IMR-90 (cell line): ENCODE measurements at regions not wholly inside any gene's neighbourhood (a gene's known extent, or its start where the extent isn't known, plus 50 kb on each side); places are given as distances from the start of the nearest gene placed in this dataset.

ENCODE experiments used
- ATAC-seq: fragments of 200-7000 bp; cut with Tn5 transposase; 2 replicates; pipeline ENCODE4 v1.9.1; 2020; ENCODE audit warnings: low read depth, mild to moderate bottlenecking, moderate library complexity
- BruUV-seq: library from RNA; stranded (reverse); fragments of 400-500 nt; replicated peaks from 2 replicates; lab custom pipeline; 2021; lab: Mats Ljungman, UMichigan
- CTCF ChIA-PET: fragments of 300-600 bp; formaldehyde crosslinking; extraction: SDS; loops from one replicate; lab custom pipeline; 2021; ENCODE audit warnings: antibody characterized with exemption; lab: Yijun Ruan, JAX
- POLR2A ChIA-PET: fragments of 300-600 bp; sonication (Branson Sonifier 250); formaldehyde crosslinking; loops from one replicate; lab custom pipeline; 2022; ENCODE audit warnings: antibody characterized with exemption; ENCODE audit not compliant: unreplicated experiment; lab: Charles Lee
- DNase-seq: peaks from one replicate; pipeline ENCODE4 v3.0.0; 2013
- H2AFZ ChIP-seq: replicated peaks from 2 replicates; pipeline ENCODE3; 2013; ENCODE audit warnings: low read length, mild to moderate bottlenecking; ENCODE audit not compliant: poor library complexity
- H2AK5ac ChIP-seq: 2 replicates; pipeline ENCODE4 v1.6.1; 2013; ENCODE audit warnings: low read depth, low read length, inconsistent platforms
- H2AK9ac ChIP-seq: replicated peaks from 2 replicates; pipeline ENCODE3; 2013; ENCODE audit warnings: mild to moderate bottlenecking, low read depth, low read length, moderate library complexity; ENCODE audit not compliant: poor library complexity
- H2BK120ac ChIP-seq: 2 replicates; pipeline ENCODE4 v1.6.1; 2013; ENCODE audit warnings: low read depth, low read length, inconsistent platforms
- H2BK15ac ChIP-seq: 3 replicates; pipeline ENCODE4 v1.6.1; 2013; ENCODE audit warnings: low read depth, low read length, inconsistent platforms
- H2BK20ac ChIP-seq: 2 replicates; pipeline ENCODE4 v1.6.1; 2013; ENCODE audit warnings: low read depth, mild to moderate bottlenecking, inconsistent platforms, low read length, moderate library complexity
- H2BK5ac ChIP-seq: 2 replicates; pipeline ENCODE4 v1.6.1; 2013; ENCODE audit warnings: mild to moderate bottlenecking, low read depth, low read length, inconsistent platforms; ENCODE audit not compliant: poor library complexity, severe bottlenecking
- H3K14ac ChIP-seq: replicated peaks from 2 replicates; pipeline ENCODE4 v1.6.1; 2013; ENCODE audit warnings: low read depth, low read length, inconsistent platforms
- H3K18ac ChIP-seq: 2 replicates; pipeline ENCODE4 v1.6.1; 2013; ENCODE audit warnings: low read depth, low read length, control low read depth
- H3K23ac ChIP-seq: 2 replicates; pipeline ENCODE4 v1.6.1; 2013; ENCODE audit warnings: low read depth, low read length, inconsistent platforms
- H3K27ac ChIP-seq: 2 replicates; pipeline ENCODE4 v1.5.1; 2013; ENCODE audit warnings: mild to moderate bottlenecking, control low read depth, low read length; ENCODE audit not compliant: insufficient read depth
- H3K27me3 ChIP-seq: 2 replicates; pipeline ENCODE4 v1.6.1; 2013; ENCODE audit warnings: low read length; ENCODE audit not compliant: control insufficient read depth, insufficient read depth
- H3K36me3 ChIP-seq: 2 replicates; pipeline ENCODE4 v1.6.1; 2013; ENCODE audit warnings: low read length, mixed read lengths; ENCODE audit not compliant: control insufficient read depth, insufficient read depth
- H3K4ac ChIP-seq: 2 replicates; pipeline ENCODE4 v1.6.1; 2013; ENCODE audit warnings: low read depth, low read length, inconsistent platforms
- H3K4me1 ChIP-seq: 2 replicates; pipeline ENCODE4 v1.6.1; 2013; ENCODE audit warnings: low read length, mixed read lengths; ENCODE audit not compliant: control insufficient read depth, insufficient read depth
- H3K4me2 ChIP-seq: 2 replicates; pipeline ENCODE4 v1.6.1; 2013; ENCODE audit warnings: low read depth, mild to moderate bottlenecking, control low read depth, low read length, moderate library complexity
- H3K4me3 ChIP-seq: 2 replicates; pipeline ENCODE4 v1.5.1; 2013; ENCODE audit warnings: low read depth, mild to moderate bottlenecking, control low read depth, low read length, moderate library complexity; ENCODE audit not compliant: insufficient read depth
- H3K56ac ChIP-seq: 2 replicates; pipeline ENCODE4 v1.6.1; 2013; ENCODE audit warnings: low read length, inconsistent platforms; ENCODE audit not compliant: insufficient read depth; ENCODE audit errors: extremely low read depth
- H3K79me1 ChIP-seq, 2 experiments: 2 replicates each; pipeline ENCODE4 v1.6.1; 2013; ENCODE audit warnings: low read length in 2 of 2, inconsistent platforms in 1 of 2, low read depth in 1 of 2
- H3K9ac ChIP-seq: 2 replicates; pipeline ENCODE4 v1.6.1; 2013; ENCODE audit warnings: low read depth, low read length, control low read depth
- H3K9me1 ChIP-seq: 2 replicates; pipeline ENCODE4 v1.6.1; 2013; ENCODE audit warnings: low read length, inconsistent platforms; ENCODE audit not compliant: insufficient read depth
- H3K9me3 ChIP-seq: 2 replicates; pipeline ENCODE4 v1.6.1; 2013; ENCODE audit warnings: low read length; ENCODE audit not compliant: control insufficient read depth, insufficient read depth
- H4K20me1 ChIP-seq: 2 replicates; pipeline ENCODE4 v1.6.1; 2013; ENCODE audit warnings: low read length, inconsistent platforms; ENCODE audit not compliant: insufficient read depth
- H4K5ac ChIP-seq: 2 replicates; pipeline ENCODE4 v1.6.1; 2013; ENCODE audit warnings: mild to moderate bottlenecking, low read depth, low read length, control low read depth
- H4K8ac ChIP-seq, 2 experiments: 2 replicates each; pipeline ENCODE4 v1.6.1; 2013; ENCODE audit warnings: low read depth in 2 of 2, low read length in 2 of 2, control low read depth in 1 of 2, inconsistent platforms in 1 of 2
- H4K91ac ChIP-seq: 2 replicates; pipeline ENCODE4 v1.6.1; 2013; ENCODE audit warnings: low read depth, low read length, inconsistent platforms; ENCODE audit not compliant: insufficient read depth
- BHLHE40 ChIP-seq: fragments of 150-350 bp; IDR thresholded peaks from 2 replicates; pipeline ENCODE4 v1.6.1; 2016; ENCODE audit warnings: mild to moderate bottlenecking, low read depth, low read length
- CEBPB ChIP-seq: IDR thresholded peaks from 2 replicates; pipeline ENCODE4 v1.6.1; 2012; ENCODE audit warnings: low read depth, low read length, improper control_type of control experiment
- CHD1 ChIP-seq: IDR thresholded peaks from 2 replicates; pipeline ENCODE4 v1.6.1; 2012; ENCODE audit warnings: low read depth, low read length, improper control_type of control experiment
- CTCF ChIP-seq: conservative IDR thresholded peaks from 2 replicates; pipeline ENCODE4 v1.5.1; 2012; ENCODE audit warnings: mild to moderate bottlenecking, low read depth, low read length, improper control_type of control experiment
- ELK1 ChIP-seq: fragments of 150-350 bp; IDR thresholded peaks from 2 replicates; pipeline ENCODE4 v1.6.1; 2016; ENCODE audit warnings: low read depth, mild to moderate bottlenecking, low read length, moderate library complexity, borderline replicate concordance
- FOS ChIP-seq: fragments of 150-350 bp; IDR thresholded peaks from 2 replicates; pipeline ENCODE4 v1.6.1; 2016; ENCODE audit warnings: low read depth, low read length
- MAFK ChIP-seq: IDR thresholded peaks from 2 replicates; pipeline ENCODE4 v1.6.1; 2012; ENCODE audit warnings: low read depth, low read length, improper control_type of control experiment
- MAZ ChIP-seq: IDR thresholded peaks from 2 replicates; pipeline ENCODE4 v1.6.1; 2012; ENCODE audit warnings: low read depth, mild to moderate bottlenecking, low read length, improper control_type of control experiment, moderate library complexity, borderline replicate concordance
- MXI1 ChIP-seq: IDR thresholded peaks from 2 replicates; pipeline ENCODE4 v1.6.1; 2012; ENCODE audit warnings: low read depth, mild to moderate bottlenecking, low read length, moderate library complexity, borderline replicate concordance
- NFE2L2 ChIP-seq: fragments of 150-350 bp; IDR thresholded peaks from 2 replicates; pipeline ENCODE4 v1.6.1; 2016; ENCODE audit warnings: low read depth, mild to moderate bottlenecking, low read length
- POLR2A ChIP-seq: IDR thresholded peaks from 2 replicates; pipeline ENCODE4 v1.6.1; 2012; ENCODE audit warnings: mild to moderate bottlenecking, low read depth, low read length
- RAD21 ChIP-seq: IDR thresholded peaks from 2 replicates; pipeline ENCODE4 v1.6.1; 2012; ENCODE audit warnings: low read length, improper control_type of control experiment
- RCOR1 ChIP-seq: IDR thresholded peaks from 2 replicates; pipeline ENCODE4 v1.6.1; 2012; ENCODE audit warnings: mild to moderate bottlenecking, low read length, improper control_type of control experiment; ENCODE audit not compliant: insufficient replicate concordance
- RFX5 ChIP-seq: IDR thresholded peaks from 2 replicates; pipeline ENCODE4 v1.8.0; 2012; ENCODE audit warnings: low read depth, mild to moderate bottlenecking, low read length, moderate library complexity
- SMC3 ChIP-seq: fragments of 150-350 bp; IDR thresholded peaks from 2 replicates; pipeline ENCODE4 v1.6.1; 2016; ENCODE audit warnings: low read depth, mild to moderate bottlenecking, antibody characterized with exemption, low read length, moderate library complexity
- USF2 ChIP-seq: fragments of 150-350 bp; IDR thresholded peaks from 2 replicates; pipeline ENCODE4 v1.6.1; 2017; ENCODE audit warnings: mild to moderate bottlenecking, antibody characterized with exemption, low read length, low read depth
- WGBS, 2 experiments: methylation state at CpG; one replicate each; pipeline versions ENCODE4 v1.1.5 to v1.1.7; 2013; ENCODE audit warnings: missing lambda C conversion rate in 2 of 2; ENCODE audit not compliant: insufficient read length in 1 of 2; ENCODE audit errors: extremely low coverage in 2 of 2; 5-methylcytosine and 5-hydroxymethylcytosine counted together
- dilution Hi-C: fragments of 300-500 bp; cut with HindIII; formaldehyde crosslinking; loops from one replicate; pipeline ENCODE4 v1.14.3; 2018; ENCODE audit warnings: low sequenced_read_pairs; ENCODE audit not compliant: unreplicated experiment
- in situ Hi-C: fragments of 300-500 bp; cut with MboI; formaldehyde crosslinking; loops from 3 replicates; pipeline ENCODE4 v1.14.3; 2019; ENCODE audit warnings: low sequenced_read_pairs, inconsistent platforms, mixed read lengths
- intact Hi-C: fragments of 100-400 bp; cut with micrococcal nuclease; formaldehyde crosslinking; loops from 2 replicates; pipeline ENCODE4 v1.10.0; 2022

- no CpG with 5 or more reads among the region's 4 CpGs for WGBS, 2 experiments
- Histone ChIP-seq H2BK20ac (no peak overlapping the region), H3K27me3 (peaks cover 2% of the 10 kb centered on the region), H3K27ac (no peak overlapping the region), H4K91ac (no peak overlapping the region), H3K18ac (no peak overlapping the region), H2AK5ac (no peak overlapping the region), H3K9me3 (no peaks in the 10 kb centered on the region), H3K4me2 (no peak overlapping the region), H4K8ac (no peak overlapping the region), H2AK9ac (no peak overlapping the region), H2AFZ (no peak overlapping the region), H2BK5ac (no peak overlapping the region), H3K4me3 (no peak overlapping the region), H2BK120ac (no peak overlapping the region), H3K4ac (no peak overlapping the region), H4K5ac (no peak overlapping the region), H3K14ac (no peak overlapping the region), H3K23ac (no peak overlapping the region), H3K9me1 (no peaks in the 10 kb centered on the region), H3K56ac (no peak overlapping the region), H2BK15ac (no peak overlapping the region), H4K20me1 (no peaks in the 10 kb centered on the region), H3K9ac (no peak overlapping the region), H3K4me1 (no peaks in the 10 kb centered on the region), H3K79me1 (no peaks in the 10 kb centered on the region), H3K36me3 (no peaks in the 10 kb centered on the region)
- no TSS peak for BruUV-seq
- dilution Hi-C loops: no loop called here
- POLR2A ChIA-PET: no interaction called here
- no peak for TF ChIP-seq MXI1
- no peak for TF ChIP-seq RFX5
- no peak for TF ChIP-seq NFE2L2
- no peak for TF ChIP-seq FOS
- TF ChIP-seq RCOR1: no peak
- no peak for TF ChIP-seq ELK1
- TF ChIP-seq USF2: no peak
- no peak for TF ChIP-seq CHD1
- TF ChIP-seq MAZ: no peak
- TF ChIP-seq CEBPB: no peak
- TF ChIP-seq POLR2A: no peak
- no peak for TF ChIP-seq SMC3
- TF ChIP-seq MAFK: no peak
- TF ChIP-seq BHLHE40: no peak
- no peak for TF ChIP-seq RAD21
- TF ChIP-seq CTCF: no peak
- in situ Hi-C loops: no loop called here
- intact Hi-C loops: no loop called here
- DNase-seq (no peak), ATAC-seq (no peak)
- CTCF ChIA-PET: no interaction called here
These were observed 131.3 kb downstream of the PMP22 start for GRCh38 chr17:15133826-15134225.
